PC-3 (cell line): ENCODE measurements at regions not wholly inside any gene's neighbourhood (a gene's known extent, or its start where the extent isn't known, plus 50 kb on each side); places are given as distances from the start of the nearest gene placed in this dataset.

Experiments
- EZH2 ChIP-seq: fragments of 300-600 bp; sonication (generic); IDR thresholded peaks from one replicate; pipeline ENCODE4 v1.6.1; 2017; ENCODE audit warnings: antibody characterized with exemption, mild to moderate bottlenecking, low read length; ENCODE audit not compliant: unreplicated experiment
- EZH2phosphoT487 ChIP-seq: fragments of 300-600 bp; sonication (generic); IDR thresholded peaks from 2 replicates; pipeline ENCODE4 v1.6.1; 2018; ENCODE audit warnings: mild to moderate bottlenecking, antibody characterized with exemption, low read length, borderline replicate concordance
- TF ChIP-seq, protein P1 (sequence below): fragments of 300-600 bp; sonication (generic); conservative IDR thresholded peaks from 2 replicates; pipeline ENCODE4 v1.5.1; 2017; ENCODE audit warnings: antibody characterized with exemption, low read depth, mild to moderate bottlenecking, low read length

DNA sequence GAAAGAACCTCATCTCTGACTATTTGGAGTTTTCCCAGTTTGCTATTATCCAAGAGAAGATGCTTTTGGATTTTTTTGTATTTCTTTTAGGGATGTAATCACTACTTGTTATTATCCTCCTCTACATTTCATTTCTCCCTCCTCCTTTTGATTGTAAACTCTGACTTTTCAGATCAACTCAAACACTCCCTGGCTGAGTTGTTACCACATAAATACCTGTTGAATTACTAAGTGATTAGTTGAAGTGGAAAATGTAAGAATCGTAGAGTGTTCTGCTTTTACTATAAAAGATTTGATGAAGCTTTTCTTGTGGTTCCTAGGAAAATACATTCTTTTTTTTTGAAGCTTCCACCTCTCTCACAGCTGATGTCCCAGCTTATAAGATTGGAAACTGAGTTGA lies 164.1 kb upstream of the C1GALT1 start:
- TF ChIP-seq, protein P1, sequence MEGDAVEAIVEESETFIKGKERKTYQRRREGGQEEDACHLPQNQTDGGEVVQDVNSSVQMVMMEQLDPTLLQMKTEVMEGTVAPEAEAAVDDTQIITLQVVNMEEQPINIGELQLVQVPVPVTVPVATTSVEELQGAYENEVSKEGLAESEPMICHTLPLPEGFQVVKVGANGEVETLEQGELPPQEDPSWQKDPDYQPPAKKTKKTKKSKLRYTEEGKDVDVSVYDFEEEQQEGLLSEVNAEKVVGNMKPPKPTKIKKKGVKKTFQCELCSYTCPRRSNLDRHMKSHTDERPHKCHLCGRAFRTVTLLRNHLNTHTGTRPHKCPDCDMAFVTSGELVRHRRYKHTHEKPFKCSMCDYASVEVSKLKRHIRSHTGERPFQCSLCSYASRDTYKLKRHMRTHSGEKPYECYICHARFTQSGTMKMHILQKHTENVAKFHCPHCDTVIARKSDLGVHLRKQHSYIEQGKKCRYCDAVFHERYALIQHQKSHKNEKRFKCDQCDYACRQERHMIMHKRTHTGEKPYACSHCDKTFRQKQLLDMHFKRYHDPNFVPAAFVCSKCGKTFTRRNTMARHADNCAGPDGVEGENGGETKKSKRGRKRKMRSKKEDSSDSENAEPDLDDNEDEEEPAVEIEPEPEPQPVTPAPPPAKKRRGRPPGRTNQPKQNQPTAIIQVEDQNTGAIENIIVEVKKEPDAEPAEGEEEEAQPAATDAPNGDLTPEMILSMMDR = no peak
- TF ChIP-seq EZH2phosphoT487 = no peak
- no peak for TF ChIP-seq EZH2
